ENCODE measurements at regions not wholly inside any gene's neighbourhood (a gene's known extent, or its start where the extent isn't known, plus 50 kb on each side); places are given as distances from the start of the nearest gene placed in this dataset.
A peak's percentile ranks its signal among the peaks of the same experiment; 100 is the strongest.

DNA sequence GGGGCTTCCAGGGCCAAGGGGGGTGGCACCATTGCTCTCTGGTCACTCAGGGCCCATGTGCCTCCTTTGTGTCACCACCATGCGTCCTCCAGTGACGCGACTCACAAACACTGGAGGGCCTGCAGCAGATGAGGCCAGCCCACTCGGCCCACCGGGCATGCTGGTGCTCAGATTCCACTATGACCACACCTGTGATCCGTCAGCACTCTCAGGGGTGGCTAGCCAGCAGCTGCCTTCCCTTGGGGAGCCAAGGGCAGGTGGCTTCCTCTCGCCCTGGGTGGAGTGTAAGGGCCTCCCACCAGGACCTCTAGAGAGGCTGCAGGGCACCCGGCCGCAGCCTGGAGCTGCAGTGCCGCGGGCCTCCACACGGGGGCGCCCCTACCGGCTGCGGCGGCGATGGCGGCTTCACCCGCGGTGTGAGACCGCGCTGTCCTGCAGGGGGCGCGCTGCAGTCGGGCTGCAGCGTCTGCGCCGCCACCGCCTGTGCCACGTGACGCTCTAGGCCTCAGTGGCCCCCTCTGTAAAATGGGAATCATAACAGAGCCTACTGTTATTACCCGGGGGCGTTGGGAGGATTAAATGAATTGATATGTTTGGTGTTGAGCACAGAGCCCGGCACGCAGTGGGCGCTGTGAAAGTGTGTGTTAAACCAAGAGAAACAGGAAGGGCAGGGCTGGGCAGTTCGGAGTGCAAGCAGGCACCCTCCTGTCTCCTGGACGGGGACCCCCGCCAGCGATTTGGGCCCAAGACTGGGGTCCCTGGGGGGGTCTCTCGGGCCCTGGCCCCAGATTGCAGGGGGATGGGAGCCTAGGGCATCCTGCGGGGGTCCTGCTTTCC is 192.4 kb upstream of the GSE1 start:
- DNase-seq, result peak; percentile 18

DNA sequence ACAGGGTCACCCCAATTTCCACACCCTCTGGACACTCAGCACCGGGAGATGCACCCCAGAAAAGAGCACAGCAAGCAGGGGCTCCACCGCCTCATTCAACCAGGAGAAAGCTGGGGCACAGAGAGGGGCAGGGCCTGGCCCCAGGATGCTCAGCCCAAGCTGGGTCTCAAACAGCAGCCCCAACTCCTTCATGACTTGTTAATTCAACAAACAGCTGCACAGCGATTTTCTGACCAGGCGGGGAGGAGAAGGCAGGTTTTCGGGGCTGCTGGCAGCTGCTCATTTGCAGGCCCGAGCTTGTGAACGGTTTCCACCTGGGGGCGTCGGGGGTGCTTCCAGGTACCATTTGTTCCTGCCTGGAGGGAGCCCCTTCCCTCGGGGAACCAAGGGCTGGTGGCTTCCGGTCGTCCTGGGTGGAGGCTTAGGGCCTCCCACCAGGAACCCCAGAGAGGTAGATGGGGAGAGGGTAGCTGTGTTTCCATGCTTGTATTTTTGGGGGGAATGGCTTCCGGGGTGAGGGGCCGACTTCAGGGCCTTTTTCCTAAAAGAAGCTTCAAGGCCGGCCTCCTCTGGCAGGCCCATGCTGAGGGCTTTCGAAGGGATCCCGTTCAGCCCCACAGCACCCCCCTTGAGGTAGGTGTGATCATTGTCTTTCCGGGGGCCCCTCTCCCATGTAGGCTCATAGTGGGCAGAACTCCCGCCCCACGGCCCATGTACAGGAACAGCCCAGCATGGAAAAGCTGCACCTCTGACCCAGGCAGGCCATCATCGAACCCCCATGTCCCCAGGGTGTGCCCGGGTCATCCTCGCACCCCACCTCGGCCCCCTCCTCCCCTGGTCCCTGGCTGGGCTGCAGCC is 191.6 kb upstream of the GSE1 start:
- DNase-seq, result no peak

DNA sequence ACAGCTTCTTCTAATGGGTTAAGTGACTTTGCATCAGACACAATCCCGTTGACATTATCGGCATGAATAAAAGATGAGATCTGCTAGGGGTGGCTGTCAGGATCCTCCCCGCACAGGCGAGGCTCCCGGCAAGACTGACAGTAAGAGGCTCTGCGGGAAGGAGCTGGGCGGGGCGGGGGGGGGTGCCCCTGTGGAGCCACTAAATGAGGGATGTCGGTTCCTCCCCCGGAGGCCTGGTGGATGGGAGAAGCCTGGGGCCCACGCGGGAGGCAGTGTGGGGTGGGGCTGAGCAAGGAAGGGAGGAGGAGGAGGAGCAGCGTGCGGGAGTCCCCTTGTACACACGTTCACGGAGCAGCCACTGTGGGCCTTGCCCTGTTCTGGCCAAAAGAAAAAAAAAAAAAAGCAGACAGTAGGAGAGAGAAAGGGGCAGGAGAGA is 190.9 kb upstream of the GSE1 start:
- DNase-seq, result no peak

DNA sequence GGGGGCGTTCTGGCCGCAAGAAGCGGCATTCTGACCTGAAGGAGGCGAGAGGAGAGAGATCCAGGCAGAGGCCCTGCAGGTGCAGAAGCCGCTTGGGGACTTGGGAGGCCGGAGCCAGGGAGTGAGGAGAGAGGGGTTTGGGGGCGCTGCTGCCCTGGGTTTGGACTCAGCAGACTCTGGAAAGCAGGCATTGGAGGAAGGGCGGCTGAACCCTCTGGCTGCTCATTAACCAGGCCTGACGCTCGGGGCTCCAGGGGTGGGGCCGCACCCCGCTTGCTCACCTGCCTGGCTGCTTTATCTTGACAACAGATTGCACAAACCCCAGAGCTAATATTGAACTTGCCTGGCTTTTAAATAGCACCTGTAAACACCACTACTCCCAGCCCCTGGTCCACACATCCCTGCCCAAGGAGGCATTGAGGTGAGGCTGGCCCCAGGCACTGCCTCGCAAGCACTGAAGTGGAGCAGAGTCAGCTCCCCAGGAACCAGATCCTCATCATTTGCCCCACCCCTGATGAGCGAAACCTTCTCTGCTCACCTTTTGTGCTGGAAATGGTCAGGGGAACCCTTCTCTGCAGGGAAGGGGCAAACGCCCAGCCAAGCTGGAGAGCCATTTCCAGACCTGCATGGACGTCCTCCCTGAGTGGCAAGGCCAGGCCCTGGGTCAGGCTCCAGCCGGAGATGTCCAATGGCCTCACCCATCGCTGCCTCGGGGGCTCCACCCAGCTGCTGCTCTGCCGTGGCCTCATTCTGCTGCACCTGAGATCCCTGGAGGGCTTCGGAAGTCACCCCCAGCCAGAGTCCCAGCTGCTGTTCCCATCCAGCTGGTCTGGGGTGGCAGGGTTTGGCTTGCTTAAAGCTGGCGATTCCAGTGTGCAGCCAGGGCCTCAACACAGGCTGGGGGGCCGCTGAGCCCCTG is 190.2 kb upstream of the GSE1 start:
- DNase-seq, result no peak

DNA sequence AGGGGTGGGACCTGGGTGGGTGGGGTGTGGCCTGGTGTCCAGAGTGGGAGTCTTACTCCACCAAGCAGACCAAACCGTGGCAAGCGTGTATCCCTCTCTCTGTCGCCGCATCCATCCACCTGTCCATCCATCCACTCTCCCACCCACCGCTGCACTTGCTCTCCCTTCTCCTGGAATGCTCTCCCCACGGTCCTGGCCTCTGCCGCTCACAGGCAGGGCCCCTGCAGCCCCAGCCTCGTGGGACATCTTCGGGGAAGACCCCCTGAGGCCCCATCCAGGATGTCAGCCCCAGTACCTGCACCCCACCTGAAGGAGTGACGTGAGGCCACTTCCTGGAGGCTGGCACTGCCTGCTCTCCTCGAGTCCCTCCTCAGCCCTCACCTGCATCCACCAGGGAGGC is 189.5 kb upstream of the GSE1 start:
- no peak for DNase-seq

DNA sequence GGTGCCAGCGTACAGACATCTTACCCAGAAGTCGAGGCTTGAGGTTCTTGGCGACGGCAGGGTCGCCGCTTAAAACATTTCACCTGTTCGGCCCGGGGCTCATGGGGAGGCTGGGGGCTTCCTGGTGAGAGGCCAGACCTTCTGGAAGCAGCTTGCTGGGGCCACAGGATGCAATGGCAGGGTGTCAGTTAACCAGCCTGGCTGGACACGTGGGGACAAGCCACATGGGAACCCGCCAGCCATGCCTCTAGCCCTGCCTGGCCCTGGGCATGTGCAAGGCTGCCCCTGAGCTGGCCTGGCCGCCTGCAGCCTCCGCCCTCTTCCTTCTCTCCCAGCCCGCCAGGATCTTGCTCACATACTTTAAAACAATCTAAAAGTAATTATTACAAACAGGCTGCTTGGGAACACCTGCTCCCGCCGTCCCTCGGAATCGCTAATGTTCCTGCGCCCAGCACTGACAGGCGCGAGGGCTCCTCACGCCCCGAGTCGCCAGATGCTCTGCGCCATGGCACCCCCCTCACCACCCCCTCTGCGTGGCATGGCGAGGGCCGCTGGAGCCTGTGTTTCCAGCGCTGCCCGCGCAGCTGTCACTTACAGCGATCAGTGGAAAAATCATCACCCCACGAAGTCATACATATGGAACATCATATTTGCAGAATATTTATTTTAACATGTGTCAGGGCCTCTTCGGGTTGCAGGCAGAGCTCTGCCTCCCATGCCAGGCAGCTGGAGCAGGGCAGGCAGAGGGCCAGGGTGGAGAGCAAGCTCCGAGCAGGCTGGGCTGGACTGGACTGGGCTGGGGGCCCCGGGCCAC is 188.7 kb upstream of the GSE1 start:
- DNase-seq, result no peak

DNA sequence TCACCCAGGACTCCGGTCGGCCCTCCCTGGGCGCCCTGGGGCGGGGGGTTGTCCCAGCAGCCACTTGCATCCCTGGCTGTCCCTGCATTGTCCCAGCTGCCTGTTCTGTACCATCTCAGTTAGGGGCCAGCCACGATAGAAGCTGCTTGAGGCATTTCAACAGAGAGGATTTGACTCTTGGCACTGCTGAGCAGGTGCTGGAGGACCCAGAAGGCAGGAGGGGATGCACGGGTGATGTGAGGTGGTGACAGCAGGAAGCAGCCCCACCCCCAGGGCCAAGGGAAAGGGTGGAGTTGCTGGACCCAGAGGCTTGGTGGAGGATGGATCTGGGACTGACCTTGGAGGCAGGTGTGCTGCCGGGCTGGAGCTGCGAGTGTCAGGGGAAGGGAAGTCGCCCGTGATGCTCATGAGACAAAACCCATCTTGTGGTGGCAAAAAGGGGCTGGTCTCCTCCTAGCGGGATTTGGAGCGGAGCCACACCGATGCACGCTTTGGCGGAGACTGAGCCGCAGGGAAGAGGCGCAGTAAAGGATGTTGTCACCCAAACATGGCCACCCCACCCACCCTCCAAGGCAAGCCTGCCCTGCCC is 188.0 kb upstream of the GSE1 start:
- no peak for DNase-seq

DNA sequence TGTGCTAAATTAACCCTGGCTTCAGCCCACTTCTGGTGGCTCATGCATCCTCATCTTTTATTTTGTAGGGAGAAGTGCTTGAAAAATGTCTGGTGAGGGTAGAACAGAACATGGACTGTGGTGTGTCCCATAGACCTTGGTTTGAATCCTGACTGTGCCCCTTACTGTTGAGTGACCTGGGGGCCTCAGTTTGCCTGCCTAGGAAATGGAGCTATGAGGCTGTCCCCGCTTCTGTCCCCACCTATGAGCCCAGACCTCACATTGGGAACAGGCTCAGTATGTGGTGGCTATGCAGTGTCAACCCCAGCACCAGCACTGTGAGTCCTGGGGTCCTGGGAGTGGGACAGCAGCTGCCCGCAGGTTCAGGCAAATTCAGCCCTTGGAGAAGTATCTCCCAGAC is 186.3 kb upstream of the GSE1 start:
- DNase-seq, result no peak

DNA sequence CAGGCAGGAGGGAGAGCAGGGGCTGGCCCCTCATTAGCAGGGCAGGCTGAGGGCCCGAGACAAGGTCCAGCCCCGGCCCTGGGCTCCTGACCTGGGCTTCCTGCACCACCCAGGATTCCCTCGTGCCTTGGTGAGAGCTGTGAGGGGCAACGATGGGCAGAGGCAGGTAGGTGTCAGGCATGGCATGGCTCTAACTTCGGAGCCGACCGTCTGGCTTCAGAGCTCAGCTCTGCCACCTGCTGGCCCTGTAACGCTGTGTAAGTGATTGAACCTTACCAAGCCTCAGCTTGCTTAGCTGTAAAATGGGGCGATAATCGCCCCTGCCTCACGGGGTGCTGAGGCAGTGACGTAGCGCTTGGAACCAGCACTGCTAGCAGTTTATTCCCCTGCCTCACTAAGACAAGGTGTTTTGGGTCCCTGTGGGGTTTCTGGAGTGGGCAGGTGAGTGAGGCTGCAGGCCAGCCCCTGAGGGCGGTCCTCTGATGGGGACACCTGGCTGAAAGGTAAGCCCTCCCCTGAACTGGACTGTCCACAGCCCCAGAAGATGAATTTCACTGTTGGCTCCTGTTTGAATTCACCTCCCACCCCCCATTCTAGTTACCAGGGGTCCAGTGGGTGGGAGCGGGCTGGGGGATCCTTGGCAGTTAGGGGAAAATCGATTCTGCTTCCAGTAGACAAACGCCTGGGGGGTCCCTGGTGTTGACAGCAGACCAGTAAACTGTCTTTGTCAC is 184.8 kb upstream of the GSE1 start:
- DNase-seq, result no peak

DNA sequence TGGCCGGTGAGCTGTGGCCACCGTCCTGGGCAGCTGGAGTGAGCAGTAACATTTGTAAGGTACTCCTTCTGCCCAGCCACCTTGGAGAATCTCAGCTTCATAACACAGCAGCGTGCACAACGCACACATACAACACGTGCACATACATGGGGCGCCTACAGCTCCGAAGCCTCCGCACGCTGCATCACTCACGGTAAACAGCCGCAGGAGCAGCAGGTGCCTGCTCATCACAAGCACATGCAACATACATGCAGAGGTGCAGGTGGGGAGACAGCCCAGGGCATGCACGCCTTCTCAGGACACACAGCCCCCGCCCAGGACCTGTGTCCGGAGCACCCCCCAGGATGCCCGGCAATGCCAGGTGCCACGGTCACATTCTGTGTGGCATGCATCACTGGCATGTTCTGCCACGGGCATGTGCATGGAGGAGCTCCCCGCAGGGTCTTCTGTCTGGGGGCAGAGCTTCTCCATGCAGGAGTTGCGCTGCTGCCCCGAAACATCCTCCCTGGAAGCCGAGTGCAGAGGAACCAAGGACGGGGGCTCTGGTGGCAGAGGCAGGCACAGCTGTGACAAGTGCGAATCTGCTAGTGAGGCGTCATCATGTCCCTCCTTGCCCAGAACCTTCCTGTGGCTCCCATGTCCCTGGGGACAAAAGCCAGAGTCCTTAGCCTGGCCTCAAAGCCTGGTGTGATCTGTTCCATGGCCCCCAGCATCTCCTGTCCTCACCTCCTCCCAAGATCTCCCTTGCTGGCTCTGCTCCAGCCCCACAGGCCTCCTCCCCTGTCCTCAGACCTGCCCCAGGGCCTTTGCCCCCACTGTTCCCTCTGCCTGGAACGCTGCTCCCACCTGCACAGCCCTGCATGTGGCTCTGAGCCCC is 184.0 kb upstream of the GSE1 start:
- no peak for DNase-seq

DNA sequence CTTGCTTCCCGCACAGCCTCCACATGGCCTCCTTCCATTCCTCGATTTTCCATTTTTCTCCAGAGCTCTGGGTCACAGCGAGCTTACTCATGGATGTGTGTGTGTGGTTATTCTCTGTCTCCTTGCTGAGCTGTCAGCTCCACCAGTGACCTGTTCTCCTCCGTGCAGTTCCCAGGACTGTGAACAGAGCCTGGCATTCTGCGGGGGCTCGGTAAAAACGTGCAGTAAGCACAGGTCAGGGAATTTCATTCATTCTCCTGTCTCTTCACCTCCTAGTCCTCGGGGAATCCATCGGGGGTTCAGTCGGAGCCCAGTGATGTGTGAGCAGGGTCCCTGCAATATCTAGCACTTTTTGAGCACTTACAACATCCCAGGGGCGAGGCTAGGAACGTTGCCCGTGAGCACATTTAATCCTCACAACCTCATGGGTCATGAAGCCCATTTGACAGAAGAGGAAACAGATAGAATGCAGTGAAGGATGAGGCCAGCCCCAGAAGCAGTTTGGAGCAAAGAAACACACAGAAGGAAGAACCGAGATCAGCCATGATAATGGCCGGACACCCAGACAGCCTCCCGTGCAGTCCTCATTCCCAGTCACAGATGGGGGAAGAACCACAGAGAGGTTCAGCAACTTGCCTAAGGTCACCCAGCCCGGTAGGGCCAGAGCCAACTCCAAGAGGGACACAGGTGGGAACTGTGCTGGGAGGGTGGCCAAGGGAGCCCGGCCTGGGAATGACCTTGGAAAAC is 183.2 kb upstream of the GSE1 start:
- DNase-seq, result no peak

DNA sequence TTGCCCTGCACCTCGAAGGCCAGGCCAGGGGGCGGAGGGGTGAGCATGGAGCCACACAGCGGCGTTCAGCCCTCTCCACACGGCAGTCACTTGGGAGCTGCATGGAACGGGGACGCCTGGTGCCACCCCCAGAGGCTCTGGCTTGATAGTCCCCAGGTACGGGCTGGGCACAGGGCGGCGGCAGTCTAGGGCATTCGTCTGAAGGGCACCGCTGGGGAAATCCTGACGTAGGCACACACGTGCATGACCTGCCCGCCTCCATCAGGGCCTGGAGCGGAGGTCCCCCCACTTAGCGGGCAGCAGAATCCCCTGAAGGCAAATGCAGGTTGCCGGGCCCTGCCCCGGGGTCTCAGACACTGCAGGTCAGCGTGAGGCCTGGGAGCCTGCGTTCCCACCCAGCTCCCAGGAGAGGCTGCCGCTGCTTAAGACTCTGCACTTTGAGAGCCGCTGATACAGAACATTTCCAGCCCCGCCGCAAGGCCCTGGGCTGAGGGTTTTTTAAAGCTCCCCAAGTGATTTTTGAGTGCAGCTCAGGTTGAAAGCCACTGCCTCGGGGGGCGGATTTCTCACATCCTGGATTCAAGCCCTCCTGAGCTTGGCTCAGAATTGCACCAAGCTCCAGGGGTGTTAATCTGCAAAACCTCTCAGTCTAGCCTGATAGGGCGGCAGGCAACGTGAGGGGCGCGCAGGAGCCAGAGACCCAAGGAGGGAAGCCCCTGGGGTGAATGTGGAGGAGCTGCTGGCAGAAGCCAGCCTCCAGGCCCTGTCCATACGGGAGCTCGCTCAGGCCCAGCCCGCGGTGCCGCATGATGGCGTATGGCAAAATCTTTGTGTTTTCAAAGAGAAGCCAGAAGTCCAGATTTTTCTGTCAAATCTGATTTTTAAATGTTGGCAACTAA is 182.3 kb upstream of the GSE1 start:
- DNase-seq, result no peak

DNA sequence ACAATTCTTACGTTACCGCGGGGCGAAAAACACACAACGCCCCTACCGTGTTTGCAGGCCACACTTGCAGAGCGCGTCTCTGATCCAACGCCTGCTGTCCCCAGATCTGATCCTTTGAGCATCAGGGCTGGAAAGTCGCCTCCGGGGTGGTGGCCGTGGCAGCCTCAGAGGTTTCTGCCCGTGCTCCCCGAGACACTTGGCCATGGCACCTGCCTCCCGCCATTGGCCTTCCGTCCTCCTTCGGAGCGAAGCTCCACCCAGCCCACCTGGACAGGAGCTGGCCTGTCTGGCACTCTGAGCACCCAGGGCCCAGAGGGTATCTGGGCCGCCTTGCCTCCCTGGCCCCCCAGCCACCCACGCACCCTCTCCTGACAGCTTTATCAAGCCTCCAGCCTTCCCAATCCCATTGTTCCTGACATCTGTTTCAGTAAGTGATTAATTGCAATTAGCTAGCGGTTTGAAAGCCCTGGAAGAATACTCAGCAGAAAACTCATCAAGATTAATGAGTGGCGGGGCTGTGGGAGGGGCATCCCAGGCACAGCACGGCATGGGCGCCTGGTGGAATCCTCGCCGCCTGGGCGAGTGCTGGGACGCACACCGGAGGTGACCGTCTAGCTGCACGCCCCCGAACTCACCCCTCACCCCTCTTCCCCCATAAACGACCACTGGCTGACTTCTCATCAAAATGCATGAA is 181.5 kb upstream of the GSE1 start:
- DNase-seq, result no peak

DNA sequence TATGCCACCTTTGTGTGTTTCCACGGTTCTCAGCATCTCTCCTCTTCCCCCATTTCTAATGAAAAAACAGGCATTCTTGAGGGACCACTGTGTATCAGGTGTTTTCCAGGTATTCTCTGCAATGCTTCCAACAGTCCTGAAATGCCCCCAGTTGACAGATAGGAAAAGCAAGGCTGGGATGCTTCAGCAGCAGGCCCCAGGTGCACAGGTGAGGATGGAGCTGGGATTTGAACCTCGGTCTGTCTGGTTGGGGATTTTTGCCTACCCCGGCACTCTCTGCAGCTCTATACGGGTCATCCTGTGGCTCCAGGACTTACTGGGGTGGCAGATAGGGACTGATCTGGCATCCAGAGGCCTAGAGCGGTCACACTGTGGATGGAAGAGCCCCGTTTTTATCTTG is 180.5 kb upstream of the GSE1 start:
- DNase-seq, result no peak

DNA sequence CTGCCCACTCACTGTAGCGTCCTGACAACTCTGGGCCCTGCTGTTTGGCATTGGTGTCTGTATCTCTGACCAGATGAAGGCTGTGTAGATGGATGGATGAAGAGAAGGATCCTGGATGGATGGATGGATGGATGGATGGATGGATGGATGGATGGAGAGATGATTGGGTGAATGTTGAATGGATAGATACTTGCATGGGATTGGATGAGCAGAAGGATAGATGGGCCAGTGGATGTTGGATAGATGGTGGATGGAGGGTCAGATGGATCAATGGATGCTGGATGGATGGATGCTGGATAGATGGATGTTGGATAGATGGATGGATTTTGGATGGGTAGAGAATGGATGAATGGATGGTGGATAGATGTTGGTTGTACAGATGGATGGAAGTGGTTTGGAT is 179.6 kb upstream of the GSE1 start:
- no peak for DNase-seq

DNA sequence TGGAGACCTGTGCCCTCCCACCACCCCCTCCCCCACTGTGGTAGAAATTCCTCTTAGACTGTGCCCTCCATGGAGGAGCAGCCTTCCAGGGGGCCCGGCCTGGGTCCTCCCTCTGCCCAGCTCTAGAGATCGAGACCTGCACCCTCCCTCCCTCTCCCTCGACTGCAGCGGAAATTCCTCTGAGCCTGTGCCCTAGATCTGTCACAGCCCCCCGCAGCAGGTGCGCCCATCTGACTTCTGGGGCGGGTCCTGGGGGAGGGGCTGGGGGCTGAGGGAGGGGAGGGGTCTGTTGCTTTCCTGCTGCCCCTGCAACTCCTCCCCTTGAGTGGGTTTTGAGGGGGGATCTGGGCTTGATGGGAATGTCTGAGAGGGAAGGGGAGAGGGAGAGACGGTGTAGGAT is 177.8 kb upstream of the GSE1 start:
- no peak for DNase-seq

DNA sequence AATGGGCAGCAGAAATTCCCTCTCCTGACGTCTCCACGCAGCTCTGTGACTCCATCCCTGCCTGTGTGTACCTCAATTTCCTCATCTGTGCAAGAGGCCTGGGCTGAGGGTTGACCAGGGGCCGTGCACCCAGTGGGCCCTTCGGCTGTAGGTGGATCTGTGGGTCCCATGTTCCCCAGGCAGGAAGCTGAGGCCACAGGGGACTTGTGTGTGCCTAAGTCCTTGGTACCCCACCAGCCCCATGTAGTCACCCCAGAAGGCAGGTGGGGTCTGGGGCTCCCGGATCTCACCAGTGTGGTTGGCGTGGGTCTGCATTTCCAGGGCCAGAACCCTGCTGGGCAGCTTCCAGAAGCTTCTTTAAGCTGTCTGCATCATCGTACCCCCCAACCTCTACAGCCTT is 177.4 kb upstream of the GSE1 start:
- DNase-seq, result no peak

DNA sequence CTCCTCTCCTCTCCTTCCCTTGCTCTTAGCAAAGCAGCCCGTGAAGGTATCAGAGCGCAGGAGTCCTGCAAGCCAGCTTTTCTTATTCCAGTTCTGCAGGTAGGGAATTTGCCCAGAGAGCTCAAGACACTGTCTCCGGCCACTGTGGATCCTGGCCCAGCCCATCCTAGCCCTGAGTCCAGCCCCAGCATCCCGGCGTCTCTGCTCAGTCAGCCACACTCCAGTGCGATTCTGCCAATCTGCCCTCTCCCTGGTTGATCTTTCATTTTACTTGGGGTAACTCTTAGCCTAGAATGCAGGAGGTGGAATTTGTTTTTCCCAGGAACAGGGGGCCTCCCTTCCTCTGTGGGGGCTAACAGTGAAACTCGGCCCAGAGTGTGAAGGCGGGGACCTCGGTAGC is 176.9 kb upstream of the GSE1 start:
- DNase-seq, result no peak

Measured in GF-D8 (cell line).